ENCODE measurements at regions not wholly inside any gene's neighbourhood (a gene's known extent, or its start where the extent isn't known, plus 50 kb on each side); places are given as distances from the start of the nearest gene placed in this dataset.

GRCh38 chr2:16192416-16193216 is 252.3 kb downstream of the MYCN start:
- peak; percentile 98 for DNase-seq (ENCODE audit: low spot score)

GRCh38 chr2:16191431-16192200 is 251.3 kb downstream of the MYCN start:
- peak; percentile 98 for DNase-seq (ENCODE audit: low spot score)

GRCh38 chr2:16190446-16191270 is 250.3 kb downstream of the MYCN start:
- DNase-seq (ENCODE audit: low spot score): peak; percentile 99

- peak; percentile 99 for DNase-seq (ENCODE audit: low spot score)
Observed at GRCh38 chr2:16189836-16190160, 249.4 kb downstream of the MYCN start.

- DNase-seq (ENCODE audit: low spot score): peak; percentile 100
Observed at GRCh38 chr2:16189029-16189835, 248.9 kb downstream of the MYCN start.

- peak; percentile 100 for DNase-seq (ENCODE audit: low spot score)
Observed at GRCh38 chr2:16188261-16188890, 248.0 kb downstream of the MYCN start.

GRCh38 chr2:16187482-16187817 is 247.1 kb downstream of the MYCN start:
- peak; percentile 97 for DNase-seq (ENCODE audit: low spot score)

- DNase-seq (ENCODE audit: low spot score): peak; percentile 99
Observed at GRCh38 chr2:16186661-16187481, 246.5 kb downstream of the MYCN start.

- peak; percentile 100 for DNase-seq (ENCODE audit: low spot score)
Observed at GRCh38 chr2:16185801-16186272, 245.5 kb downstream of the MYCN start.

GRCh38 chr2:16184945-16185660 is 244.8 kb downstream of the MYCN start:
- peak; percentile 99 for DNase-seq (ENCODE audit: low spot score)

- DNase-seq (ENCODE audit: low spot score): peak; percentile 98
Observed at GRCh38 chr2:16184341-16184890, 244.1 kb downstream of the MYCN start.

- DNase-seq (ENCODE audit: low spot score): peak; percentile 99
Observed at GRCh38 chr2:16183345-16183744, 243.0 kb downstream of the MYCN start.

- peak; percentile 95 for DNase-seq (ENCODE audit: low spot score)
Observed at GRCh38 chr2:16182841-16183240, 242.5 kb downstream of the MYCN start.

- DNase-seq (ENCODE audit: low spot score): peak; percentile 95
Observed at GRCh38 chr2:16182311-16182815, 242.0 kb downstream of the MYCN start.

- DNase-seq (ENCODE audit: low spot score): peak; percentile 98
Observed at GRCh38 chr2:16181741-16182090, 241.4 kb downstream of the MYCN start.

- DNase-seq (ENCODE audit: low spot score): peak; percentile 100
Observed at GRCh38 chr2:16181062-16181740, 240.9 kb downstream of the MYCN start.

- DNase-seq (ENCODE audit: low spot score): no peak
Observed at GRCh38 chr2:16180631-16181030, 240.3 kb downstream of the MYCN start.
